K562 (cell line): ENCODE measurements at regions not wholly inside any gene's neighbourhood (a gene's known extent, or its start where the extent isn't known, plus 50 kb on each side); places are given as distances from the start of the nearest gene placed in this dataset.

Experiments used
- ATAC-seq: fragments of 200-7000 bp; cut with Tn5 transposase; 3 replicates; pipeline ENCODE4 v1.9.1; 2020; ENCODE audit warnings: moderate library complexity
- BruUV-seq: library from RNA; stranded (reverse); fragments of 400-500 nt; replicated peaks from 2 replicates; lab custom pipeline; 2021; lab: Mats Ljungman, UMichigan
- CTCF ChIA-PET: fragments of 300-600 bp; formaldehyde crosslinking; extraction: SDS; loops from one replicate; lab custom pipeline; 2021; ENCODE audit warnings: low intra/inter-chr PET ratio; lab: Yijun Ruan, JAX
- POLR2A ChIA-PET: fragments of 300-600, 350-650 bp; sonication (Branson Sonifier 250); formaldehyde crosslinking; extraction: SDS; loops from one replicate; lab custom pipeline; 2021; ENCODE audit warnings: antibody characterized with exemption, inconsistent platforms; lab: Yijun Ruan, JAX
- DNase-seq, 4 experiments: peaks; one replicate each; pipeline versions ENCODE4 v3.0.0 to v3.0.0-alpha.2; 2011 to 2018; ENCODE audit warnings: low spot score in 3 of 4, mixed read lengths in 3 of 4; ENCODE audit errors: extremely low read depth in 1 of 4
- FAIRE-seq: peaks from 2 replicates; lab custom pipeline; 2011; peaks lifted over from hg19 to GRCh38; lab: Jason Lieb, UNC
- H2AFZ ChIP-seq: 2 replicates; pipeline ENCODE4 v1.6.0; 2011; ENCODE audit warnings: low read depth, low read length, control low read depth, inconsistent platforms
- H3K27ac ChIP-seq: fragments of 200-600 bp; 3 replicates; pipeline ENCODE4 v1.8.0; 2011; ENCODE audit warnings: low read depth, mild to moderate bottlenecking, control low read depth, inconsistent platforms, low read length, moderate library complexity, mixed read lengths; ENCODE audit errors: extremely low read depth
- H3K27me3 ChIP-seq, 2 experiments: fragments of 300-600 bp in 1 of 2; 2 replicates in 1 of 2; 3 replicates in 1 of 2; pipeline versions ENCODE4 v1.6.0 to v1.8.0; 2011; ENCODE audit warnings: inconsistent platforms in 2 of 2, low read length in 2 of 2, mild to moderate bottlenecking in 1 of 2, mixed read lengths in 1 of 2, moderate library complexity in 1 of 2; ENCODE audit not compliant: control insufficient read depth in 2 of 2, insufficient read depth in 2 of 2
- H3K36me3 ChIP-seq: fragments of 300-600 bp; 3 replicates; pipeline ENCODE4 v1.8.0; 2011; ENCODE audit warnings: mild to moderate bottlenecking, low read length, inconsistent platforms; ENCODE audit not compliant: control insufficient read depth, insufficient read depth
- H3K4me1 ChIP-seq, 2 experiments: fragments of 200-600 bp in 1 of 2; replicated peaks in 1 of 2; 2 replicates in 1 of 2; 3 replicates in 1 of 2; pipeline versions ENCODE4 v1.5.1 to v1.8.0; 2011; ENCODE audit warnings: inconsistent platforms in 2 of 2, low read length in 2 of 2, mild to moderate bottlenecking in 1 of 2, mixed read lengths in 1 of 2, moderate library complexity in 1 of 2; ENCODE audit not compliant: control insufficient read depth in 2 of 2, insufficient read depth in 2 of 2
- H3K4me2 ChIP-seq: 2 replicates; pipeline ENCODE4 v1.6.1; 2011; ENCODE audit warnings: low read length, control low read depth, inconsistent platforms, mixed read lengths; ENCODE audit not compliant: insufficient read depth
- H3K4me3 ChIP-seq: fragments of 200-600 bp; sonication (generic), shearing (Covaris generic); 2 replicates; pipeline ENCODE4 v1.5.1; 2016; ENCODE audit warnings: control low read depth, inconsistent platforms
- H3K79me2 ChIP-seq: fragments of 200-600 bp; 3 replicates; pipeline ENCODE4 v1.8.0; 2011; ENCODE audit warnings: low read length, inconsistent platforms; ENCODE audit not compliant: control insufficient read depth, insufficient read depth
- H3K9ac ChIP-seq, 2 experiments: 2 replicates each; pipeline versions ENCODE4 v1.6.0 to v1.6.1; 2011; ENCODE audit warnings: low read depth in 2 of 2, low read length in 2 of 2, control low read depth in 1 of 2, inconsistent platforms in 1 of 2, mild to moderate bottlenecking in 1 of 2, mixed read lengths in 1 of 2; ENCODE audit not compliant: insufficient read depth in 1 of 2
- H3K9me1 ChIP-seq: one replicate; pipeline ENCODE4 v1.6.0; 2011; ENCODE audit warnings: inconsistent platforms, mild to moderate bottlenecking, low read length, moderate library complexity; ENCODE audit not compliant: control insufficient read depth, insufficient read depth
- H3K9me3 ChIP-seq: replicated peaks from 2 replicates; pipeline ENCODE4 v1.5.1; 2011; ENCODE audit warnings: low read depth, low read length, inconsistent platforms; ENCODE audit not compliant: control insufficient read depth, insufficient read depth
- H4K20me1 ChIP-seq: replicated peaks from 2 replicates; pipeline ENCODE4 v1.6.1; 2011; ENCODE audit warnings: low read length, inconsistent platforms, mixed read lengths; ENCODE audit not compliant: control insufficient read depth, insufficient read depth
- ARNT ChIP-seq, 2 experiments: fragments of 450-650 bp; IDR thresholded peaks; 2 replicates each; pipeline ENCODE4 v1.6.1; 2016; ENCODE audit warnings: mild to moderate bottlenecking in 1 of 2
- CEBPG ChIP-seq, 3 experiments: fragments of 200-800 bp in 1 of 3; sonication (Bioruptor generic) in 1 of 3; sonication (generic) in 1 of 3; formaldehyde crosslinking in 1 of 3; IDR thresholded peaks in 2 of 3; conservative IDR thresholded peaks in 1 of 3; 2 replicates each; pipeline versions ENCODE4 v1.6.1 to v1.8.0; 2016 to 2022; ENCODE audit warnings: missing compliant biosample characterization in 2 of 3, missing genetic modification characterization in 2 of 3, mild to moderate bottlenecking in 1 of 3, missing genetic modification reagents in 1 of 3
- DDX20 ChIP-seq: fragments of 450-650 bp; IDR thresholded peaks from 2 replicates; pipeline ENCODE4 v1.6.1; 2016; ENCODE audit warnings: missing genetic modification characterization, low read depth, mild to moderate bottlenecking, missing compliant biosample characterization, moderate library complexity
- DPF2 ChIP-seq: fragments of 450-650 bp; IDR thresholded peaks from 2 replicates; pipeline ENCODE4 v1.6.1; 2016
- FOXP4 ChIP-seq: sonication (generic); formaldehyde crosslinking; IDR thresholded peaks from 2 replicates; pipeline ENCODE4 v1.8.0; 2022; ENCODE audit warnings: mild to moderate bottlenecking, missing genetic modification reagents, borderline replicate concordance
- LARP7 ChIP-seq: fragments of 450-650 bp; IDR thresholded peaks from 2 replicates; pipeline ENCODE4 v1.6.1; 2016
- MEIS2 ChIP-seq: fragments of 450-650 bp; IDR thresholded peaks from 2 replicates; pipeline ENCODE4 v1.6.1; 2014; ENCODE audit warnings: mild to moderate bottlenecking; ENCODE audit not compliant: partially characterized antibody
- NBN ChIP-seq: fragments of 450-650 bp; IDR thresholded peaks from 2 replicates; pipeline ENCODE4 v1.6.1; 2016; ENCODE audit warnings: low read depth, mild to moderate bottlenecking
- PBX2 ChIP-seq, 2 experiments: IDR thresholded peaks in 1 of 2; conservative IDR thresholded peaks in 1 of 2; 2 replicates each; pipeline ENCODE4 v1.6.1; 2016; ENCODE audit warnings: low read depth in 2 of 2, mild to moderate bottlenecking in 1 of 2, missing compliant biosample characterization in 1 of 2, missing genetic modification characterization in 1 of 2, moderate library complexity in 1 of 2
- POLR2H ChIP-seq: IDR thresholded peaks from 2 replicates; pipeline ENCODE4 v1.6.1; 2016; ENCODE audit warnings: missing genetic modification characterization, low read depth, mild to moderate bottlenecking, control low read depth, missing compliant biosample characterization, moderate library complexity
- SMARCA5 ChIP-seq: fragments of 450-650 bp; IDR thresholded peaks from 2 replicates; pipeline ENCODE4 v1.6.1; 2016
- ZNF253 ChIP-seq: fragments of 250-450 bp; sonication (Bioruptor Pico); conservative IDR thresholded peaks from 2 replicates; pipeline ENCODE4 v1.6.1; 2021; ENCODE audit warnings: mild to moderate bottlenecking
- ZNF316 ChIP-seq: fragments of 450-650 bp; IDR thresholded peaks from 2 replicates; pipeline ENCODE4 v1.6.1; 2016
- ZNF507 ChIP-seq: conservative IDR thresholded peaks from 2 replicates; pipeline ENCODE4 v1.6.1; 2017; ENCODE audit warnings: missing genetic modification characterization, missing compliant biosample characterization
- ZNF589 ChIP-seq: fragments of 200-800 bp; sonication (Bioruptor generic); IDR thresholded peaks from 2 replicates; pipeline ENCODE4 v1.6.1; 2016; ENCODE audit warnings: low read depth, missing genetic modification characterization, missing compliant biosample characterization
- WGBS: fragments of 100-300 bp; shearing (Covaris generic); methylation state at CpG from one replicate; pipeline ENCODE4 v1.1.6; 2016; ENCODE audit warnings: low coverage, mixed read lengths; ENCODE audit not compliant: insufficient coverage; ENCODE audit errors: missing lambda C conversion rate; 5-methylcytosine and 5-hydroxymethylcytosine counted together
- in situ Hi-C: fragments of 300-500 bp; cut with MboI; formaldehyde crosslinking; loops from 4 replicates; pipeline ENCODE4 v1.15.0; 2018; ENCODE audit warnings: inconsistent platforms, mixed read lengths
- intact Hi-C: fragments of 100-400 bp; cut with micrococcal nuclease; formaldehyde crosslinking; loops from 2 replicates; pipeline ENCODE4 v1.14.2; 2022
- TF ChIP-seq, protein P1 (sequence below): fragments of 250-450 bp; sonication (Bioruptor Pico); IDR thresholded peaks from 2 replicates; pipeline ENCODE4 v1.8.0; 2021; ENCODE audit warnings: moderate library complexity, mild to moderate bottlenecking, inconsistent platforms
- TF ChIP-seq, protein P2 (sequence below): IDR thresholded peaks from 2 replicates; pipeline ENCODE4 v1.6.1; 2011; ENCODE audit warnings: borderline replicate concordance, low read depth, mild to moderate bottlenecking, moderate library complexity, low read length; ENCODE audit not compliant: insufficient read depth, poor library complexity, severe bottlenecking

DNA sequence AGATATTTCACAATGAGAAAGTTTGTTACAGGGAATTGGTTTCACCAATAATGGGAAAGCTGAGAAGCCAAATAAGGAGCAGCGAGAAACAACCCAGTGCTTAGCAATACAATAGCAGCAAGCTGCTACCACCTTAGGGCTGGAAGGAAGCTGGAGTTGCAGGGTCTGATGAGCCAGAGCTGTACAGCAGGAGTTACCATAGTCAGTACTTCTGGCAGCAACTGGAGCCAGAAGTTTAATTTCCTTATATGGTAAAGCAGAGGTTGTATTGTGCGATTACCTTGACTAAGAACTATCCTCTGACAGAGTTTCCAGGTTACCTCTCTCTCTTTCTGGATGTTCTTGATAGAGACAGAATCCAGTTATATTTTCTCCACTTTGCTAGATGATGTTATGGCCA, 137.1 kb upstream of the OLIG3 start:
- ATAC-seq, result no peak; the same call in 2 of the 3 replicates
- in situ Hi-C loops (loop anchor here (10.0 to 25.0 kb wide), 2 partner anchors 547 to 794 kb away; no protein-coding TSS in a partner anchor), intact Hi-C loops (no loop called here)
- Histone ChIP-seq H3K9ac (no peak overlapping the region), H3K4me1 (no peaks in the 10 kb centered on the region), H2AFZ (no peak overlapping the region), H3K27me3 (peaks cover 4 to 10% of the 10 kb centered on the region in 2 experiments), H3K9me1 (no peaks in the 10 kb centered on the region), H3K36me3 (no peaks in the 10 kb centered on the region), H3K27ac (no peak overlapping the region), H4K20me1 (no peaks in the 10 kb centered on the region), H3K9me3 (no peaks in the 10 kb centered on the region), H3K4me2 (no peak overlapping the region), H3K79me2 (no peaks in the 10 kb centered on the region), H3K4me3 (no peak overlapping the region)
- 5% methylated on average over 2 of the region's 2 CpGs for WGBS
- ChIA-PET CTCF (no interaction called here), POLR2A (interaction anchor here (0.6 to 1.3 kb wide), 2 partner anchors 375 to 1306 kb away, joined by 3 to 4 read pairs; no protein-coding TSS in a partner anchor)
- FAIRE-seq, result no peak
- no TSS peak for BruUV-seq
- no peak for DNase-seq
- TF ChIP-seq SMARCA5 (no peak), PBX2 (CRISPR knock-in tag; IDR thresholded peaks at IDR 0.05; ENCODE audit: low read depth) (no peak), PBX2 (tag; conservative IDR thresholded peaks at IDR 0.05; ENCODE audit: low read depth) (no peak), MEIS2 (no peak), DDX20 (tag) (no peak), ZNF316 (no peak), ZNF507 (tag) (no peak), LARP7 (no peak), POLR2H (tag) (no peak), ARNT (IDR thresholded peaks at IDR 0.05) (no peak), ZNF589 (CRISPR knock-in tag) (no peak), DPF2 (no peak), FOXP4 (CRISPR knock-in tag) (no peak), CEBPG (CRISPR knock-in tag; IDR thresholded peaks at IDR 0.05) (no peak), CEBPG (tag; conservative IDR thresholded peaks at IDR 0.05 in 1 of 2, IDR thresholded peaks at IDR 0.05 in 1 of 2) (no peak), NBN (no peak), ZNF253 (CRISPR knock-in tag) (no peak)
- TF ChIP-seq, protein P1, sequence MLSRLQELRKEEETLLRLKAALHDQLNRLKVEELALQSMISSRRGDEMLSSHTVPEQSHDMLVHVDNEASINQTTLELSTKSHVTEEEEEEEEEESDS (CRISPR knock-in tag), result no peak
- TF ChIP-seq, protein P2, sequence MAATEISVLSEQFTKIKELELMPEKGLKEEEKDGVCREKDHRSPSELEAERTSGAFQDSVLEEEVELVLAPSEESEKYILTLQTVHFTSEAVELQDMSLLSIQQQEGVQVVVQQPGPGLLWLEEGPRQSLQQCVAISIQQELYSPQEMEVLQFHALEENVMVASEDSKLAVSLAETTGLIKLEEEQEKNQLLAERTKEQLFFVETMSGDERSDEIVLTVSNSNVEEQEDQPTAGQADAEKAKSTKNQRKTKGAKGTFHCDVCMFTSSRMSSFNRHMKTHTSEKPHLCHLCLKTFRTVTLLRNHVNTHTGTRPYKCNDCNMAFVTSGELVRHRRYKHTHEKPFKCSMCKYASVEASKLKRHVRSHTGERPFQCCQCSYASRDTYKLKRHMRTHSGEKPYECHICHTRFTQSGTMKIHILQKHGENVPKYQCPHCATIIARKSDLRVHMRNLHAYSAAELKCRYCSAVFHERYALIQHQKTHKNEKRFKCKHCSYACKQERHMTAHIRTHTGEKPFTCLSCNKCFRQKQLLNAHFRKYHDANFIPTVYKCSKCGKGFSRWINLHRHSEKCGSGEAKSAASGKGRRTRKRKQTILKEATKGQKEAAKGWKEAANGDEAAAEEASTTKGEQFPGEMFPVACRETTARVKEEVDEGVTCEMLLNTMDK, result no peak
